ENCODE measurements at regions not wholly inside any gene's neighbourhood (a gene's known extent, or its start where the extent isn't known, plus 50 kb on each side); places are given as distances from the start of the nearest gene placed in this dataset.
A peak's percentile ranks its signal among the peaks of the same experiment; 100 is the strongest.

DNA sequence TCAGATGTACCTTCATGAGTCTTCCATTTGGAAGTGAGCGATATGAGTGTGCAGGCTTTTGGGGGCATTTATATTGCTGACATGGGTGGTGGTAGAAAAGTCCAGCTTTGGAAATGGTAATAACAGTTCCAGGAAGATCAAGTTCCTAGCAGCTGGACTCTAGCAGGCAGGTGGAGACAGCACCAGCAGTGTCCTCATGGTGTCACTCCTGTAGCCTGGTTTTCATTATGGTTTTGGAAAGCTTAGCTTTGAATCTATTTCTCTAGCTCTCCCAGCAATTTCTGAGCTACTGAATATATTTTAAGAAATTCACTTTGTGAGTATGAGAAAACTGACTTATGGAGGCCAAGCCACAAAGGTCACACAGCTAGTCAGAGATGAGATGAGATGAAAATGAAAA lies 523.2 kb upstream of the HTR2A start:
- Histone ChIP-seq H3K27ac (ENCODE audit: low read depth in 1 of 2, low read length in 2 of 2) (no peak overlapping the region), H3K9ac (ENCODE audit: low read depth in 1 of 2, low read length in 2 of 2) (no peak overlapping the region), H3K36me3 (ENCODE audit: control insufficient read depth in 4 of 4, insufficient read depth in 3 of 4, low read depth in 1 of 4, low read length in 3 of 4) (no peaks in the 10 kb centered on the region), H3K4me1 (ENCODE audit: control insufficient read depth in 4 of 4, insufficient read depth in 4 of 4, low read length in 3 of 4) (peaks cover 1 to 11% (median 3%) of the 10 kb centered on the region in 4 donors), H3K9me3 (ENCODE audit: control insufficient read depth in 4 of 4, low read length in 3 of 4) (no peaks in the 10 kb centered on the region), H3K27me3 (ENCODE audit: control insufficient read depth in 4 of 4, insufficient read depth in 4 of 4, low read length in 3 of 4) (no peaks in the 10 kb centered on the region), H3K4me3 (ENCODE audit: low read depth in 1 of 3, low read length in 3 of 3) (no peak overlapping the region)
- no peak for DNase-seq (ENCODE audit: low spot score)
- TF ChIP-seq RAD21 (IDR thresholded peaks at IDR 0.05) (peak; percentile 63 to 75), NR2F2 (IDR thresholded peaks at IDR 0.05) (no peak)
- TF ChIP-seq, protein P1, sequence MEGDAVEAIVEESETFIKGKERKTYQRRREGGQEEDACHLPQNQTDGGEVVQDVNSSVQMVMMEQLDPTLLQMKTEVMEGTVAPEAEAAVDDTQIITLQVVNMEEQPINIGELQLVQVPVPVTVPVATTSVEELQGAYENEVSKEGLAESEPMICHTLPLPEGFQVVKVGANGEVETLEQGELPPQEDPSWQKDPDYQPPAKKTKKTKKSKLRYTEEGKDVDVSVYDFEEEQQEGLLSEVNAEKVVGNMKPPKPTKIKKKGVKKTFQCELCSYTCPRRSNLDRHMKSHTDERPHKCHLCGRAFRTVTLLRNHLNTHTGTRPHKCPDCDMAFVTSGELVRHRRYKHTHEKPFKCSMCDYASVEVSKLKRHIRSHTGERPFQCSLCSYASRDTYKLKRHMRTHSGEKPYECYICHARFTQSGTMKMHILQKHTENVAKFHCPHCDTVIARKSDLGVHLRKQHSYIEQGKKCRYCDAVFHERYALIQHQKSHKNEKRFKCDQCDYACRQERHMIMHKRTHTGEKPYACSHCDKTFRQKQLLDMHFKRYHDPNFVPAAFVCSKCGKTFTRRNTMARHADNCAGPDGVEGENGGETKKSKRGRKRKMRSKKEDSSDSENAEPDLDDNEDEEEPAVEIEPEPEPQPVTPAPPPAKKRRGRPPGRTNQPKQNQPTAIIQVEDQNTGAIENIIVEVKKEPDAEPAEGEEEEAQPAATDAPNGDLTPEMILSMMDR (IDR thresholded peaks at IDR 0.05; ENCODE audit: low read depth, low read length, missing input control), result peak; percentile 34
- WGBS, result 91% methylated on average over 1 of the region's 1 CpG

DNA sequence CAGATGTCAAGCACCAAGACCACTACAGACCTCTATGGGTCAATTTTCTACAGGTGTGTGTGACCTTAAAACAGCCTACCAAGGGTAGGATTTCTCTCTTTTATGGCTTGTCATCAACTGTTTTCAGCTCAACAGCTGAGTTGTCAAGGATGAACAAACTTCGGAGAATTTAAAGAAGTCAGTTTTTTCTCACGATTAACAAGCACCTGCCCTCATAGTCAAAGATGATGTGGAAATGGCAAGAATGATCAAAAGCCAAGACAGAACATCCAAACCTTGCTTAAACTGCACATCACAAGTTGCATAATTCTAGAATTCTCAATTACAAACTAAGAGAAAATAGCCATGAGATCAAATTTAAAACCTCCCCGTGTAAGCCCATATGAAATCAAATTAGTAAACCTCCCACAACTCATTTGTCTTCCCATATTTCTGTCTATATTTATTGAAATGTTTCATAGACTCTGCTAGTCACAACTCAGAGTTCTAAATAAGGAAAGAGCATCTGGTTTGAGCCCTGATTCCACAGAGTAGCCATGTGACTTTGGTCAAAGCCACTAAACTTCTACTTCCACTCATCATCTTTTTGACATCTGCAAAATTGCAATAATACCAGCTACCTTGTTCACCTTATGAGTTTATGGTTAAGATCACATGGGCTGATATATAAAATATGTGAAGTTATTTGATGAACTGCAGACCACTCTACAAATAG lies 521.5 kb upstream of the HTR2A start:
- H3K4me3 ChIP-seq (ENCODE audit: low read depth in 1 of 3, low read length in 3 of 3), result no peak overlapping the region
- no peak overlapping the region for H3K9ac ChIP-seq (ENCODE audit: low read depth in 1 of 2, low read length in 2 of 2)

DNA sequence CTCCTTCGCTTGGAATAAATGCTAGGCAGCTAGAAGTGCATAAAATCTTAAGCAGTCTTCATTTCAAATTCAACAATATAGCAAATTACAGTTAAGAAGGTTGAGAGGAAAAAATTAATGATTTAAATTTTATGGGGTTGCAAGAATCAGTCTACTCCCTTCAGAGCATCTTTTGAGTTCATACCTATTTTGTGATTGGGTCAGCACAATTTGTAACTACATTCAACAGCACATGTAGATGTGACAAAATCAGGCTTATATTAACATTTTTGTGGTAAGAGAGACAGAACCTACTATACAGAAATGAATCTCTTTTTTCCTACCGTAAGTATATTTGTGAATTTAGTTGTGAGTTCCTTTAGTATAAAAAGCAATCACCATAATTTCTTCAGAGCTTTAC lies 520.6 kb upstream of the HTR2A start:
- Histone ChIP-seq H3K36me3 (ENCODE audit: control insufficient read depth in 4 of 4, insufficient read depth in 3 of 4, low read depth in 1 of 4, low read length in 3 of 4) (no peaks in the 10 kb centered on the region), H3K27ac (ENCODE audit: low read depth in 1 of 2, low read length in 2 of 2) (no peak overlapping the region), H3K27me3 (ENCODE audit: control insufficient read depth in 4 of 4, insufficient read depth in 4 of 4, low read length in 3 of 4) (no peaks in the 10 kb centered on the region), H3K4me1 (ENCODE audit: control insufficient read depth in 4 of 4, insufficient read depth in 4 of 4, low read length in 3 of 4) (peaks cover 1 to 11% (median 3%) of the 10 kb centered on the region in 4 donors), H3K4me3 (ENCODE audit: low read depth in 1 of 3, low read length in 3 of 3) (no peak overlapping the region), H3K9me3 (ENCODE audit: control insufficient read depth in 4 of 4, low read length in 3 of 4) (no peaks in the 10 kb centered on the region), H3K9ac (ENCODE audit: low read depth in 1 of 2, low read length in 2 of 2) (no peak overlapping the region)
- TF ChIP-seq, protein P1 (IDR thresholded peaks at IDR 0.05; ENCODE audit: low read depth, low read length, missing input control), result no peak
- WGBS, result 98% methylated on average over 2 of the region's 2 CpGs
- no peak for DNase-seq (ENCODE audit: low spot score)

More for the DNA sequence above, 521.5 kb upstream of the HTR2A start:
- Histone ChIP-seq H3K4me1 (ENCODE audit: control insufficient read depth in 4 of 4, insufficient read depth in 4 of 4, low read length in 3 of 4) (peaks cover 1 to 11% (median 3%) of the 10 kb centered on the region in 4 donors), H3K27me3 (ENCODE audit: control insufficient read depth in 4 of 4, insufficient read depth in 4 of 4, low read length in 3 of 4) (no peaks in the 10 kb centered on the region), H3K9me3 (ENCODE audit: control insufficient read depth in 4 of 4, low read length in 3 of 4) (no peaks in the 10 kb centered on the region), H3K36me3 (ENCODE audit: control insufficient read depth in 4 of 4, insufficient read depth in 3 of 4, low read depth in 1 of 4, low read length in 3 of 4) (no peaks in the 10 kb centered on the region), H3K27ac (ENCODE audit: low read depth in 1 of 2, low read length in 2 of 2) (no peak overlapping the region)
- 94% methylated on average over 3 of the region's 3 CpGs for WGBS
- DNase-seq (ENCODE audit: low spot score), result no peak
- TF ChIP-seq HNF4G (IDR thresholded peaks at IDR 0.05) (no peak), JUND (IDR thresholded peaks at IDR 0.05) (no peak), SP1 (IDR thresholded peaks at IDR 0.05) (no peak), GABPA (IDR thresholded peaks at IDR 0.05 in 1 of 2, conservative IDR thresholded peaks at IDR 0.05 in 1 of 2) (no peak)
- TF ChIP-seq, protein P2, sequence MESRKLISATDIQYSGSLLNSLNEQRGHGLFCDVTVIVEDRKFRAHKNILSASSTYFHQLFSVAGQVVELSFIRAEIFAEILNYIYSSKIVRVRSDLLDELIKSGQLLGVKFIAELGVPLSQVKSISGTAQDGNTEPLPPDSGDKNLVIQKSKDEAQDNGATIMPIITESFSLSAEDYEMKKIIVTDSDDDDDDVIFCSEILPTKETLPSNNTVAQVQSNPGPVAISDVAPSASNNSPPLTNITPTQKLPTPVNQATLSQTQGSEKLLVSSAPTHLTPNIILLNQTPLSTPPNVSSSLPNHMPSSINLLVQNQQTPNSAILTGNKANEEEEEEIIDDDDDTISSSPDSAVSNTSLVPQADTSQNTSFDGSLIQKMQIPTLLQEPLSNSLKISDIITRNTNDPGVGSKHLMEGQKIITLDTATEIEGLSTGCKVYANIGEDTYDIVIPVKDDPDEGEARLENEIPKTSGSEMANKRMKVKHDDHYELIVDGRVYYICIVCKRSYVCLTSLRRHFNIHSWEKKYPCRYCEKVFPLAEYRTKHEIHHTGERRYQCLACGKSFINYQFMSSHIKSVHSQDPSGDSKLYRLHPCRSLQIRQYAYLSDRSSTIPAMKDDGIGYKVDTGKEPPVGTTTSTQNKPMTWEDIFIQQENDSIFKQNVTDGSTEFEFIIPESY (IDR thresholded peaks at IDR 0.05), result no peak
- TF ChIP-seq, protein P3, sequence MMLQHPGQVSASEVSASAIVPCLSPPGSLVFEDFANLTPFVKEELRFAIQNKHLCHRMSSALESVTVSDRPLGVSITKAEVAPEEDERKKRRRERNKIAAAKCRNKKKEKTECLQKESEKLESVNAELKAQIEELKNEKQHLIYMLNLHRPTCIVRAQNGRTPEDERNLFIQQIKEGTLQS (IDR thresholded peaks at IDR 0.05), result no peak
